GOT3 (cell line): ENCODE measurements at regions not wholly inside any gene's neighbourhood (a gene's known extent, or its start where the extent isn't known, plus 50 kb on each side); places are given as distances from the start of the nearest gene placed in this dataset.

Source experiments
- DNase-seq: peaks from one replicate; lab custom pipeline; 2025; ENCODE audit warnings: mixed read lengths; lab: John Stamatoyannopoulos, UW

- DNase-seq: no peak
These were observed 302.5 kb downstream of the TENT4A start for GRCh38 chr5:7015586-7016256.

GRCh38 chr5:7016999-7017747 lies 303.9 kb downstream of the TENT4A start:
- no peak for DNase-seq

GRCh38 chr5:7018198-7018597 lies 305.0 kb downstream of the TENT4A start:
- DNase-seq: no peak

GRCh38 chr5:7018601-7019000 lies 305.4 kb downstream of the TENT4A start:
- DNase-seq: no peak

GRCh38 chr5:7036192-7036835 lies 323.1 kb downstream of the TENT4A start:
- no peak for DNase-seq

GRCh38 chr5:7039074-7039473 lies 325.8 kb downstream of the TENT4A start:
- no peak for DNase-seq

- no peak for DNase-seq
These were observed 326.9 kb downstream of the TENT4A start for GRCh38 chr5:7040111-7040510.

GRCh38 chr5:7043797-7044196 lies 330.6 kb downstream of the TENT4A start:
- no peak for DNase-seq

GRCh38 chr5:7047511-7048261 lies 334.5 kb downstream of the TENT4A start:
- DNase-seq: no peak

GRCh38 chr5:7050986-7051385 lies 337.8 kb downstream of the TENT4A start:
- DNase-seq: no peak

- DNase-seq: no peak
These were observed 339.9 kb downstream of the TENT4A start for GRCh38 chr5:7053125-7053524.

GRCh38 chr5:7053528-7054209 lies 340.4 kb downstream of the TENT4A start:
- no peak for DNase-seq

GRCh38 chr5:7066471-7067235 lies 329.3 kb upstream of the ADCY2 start:
- DNase-seq: no peak

GRCh38 chr5:7068156-7068555 lies 327.8 kb upstream of the ADCY2 start:
- DNase-seq: no peak

- DNase-seq: no peak
These were observed 327.0 kb upstream of the ADCY2 start for GRCh38 chr5:7068899-7069298.

GRCh38 chr5:7072188-7072587 lies 323.8 kb upstream of the ADCY2 start:
- no peak for DNase-seq

- no peak for DNase-seq
These were observed 322.3 kb upstream of the ADCY2 start for GRCh38 chr5:7073666-7074065.

GRCh38 chr5:7074176-7074575 lies 321.8 kb upstream of the ADCY2 start:
- no peak for DNase-seq

- no peak for DNase-seq
These were observed 320.5 kb upstream of the ADCY2 start for GRCh38 chr5:7075470-7075869.

GRCh38 chr5:7078101-7078500 lies 317.8 kb upstream of the ADCY2 start:
- DNase-seq: no peak

- no peak for DNase-seq
These were observed 317.0 kb upstream of the ADCY2 start for GRCh38 chr5:7078901-7079300.
